Keratinocyte (primary cell): ENCODE measurements at regions not wholly inside any gene's neighbourhood (a gene's known extent, or its start where the extent isn't known, plus 50 kb on each side); places are given as distances from the start of the nearest gene placed in this dataset.

Source experiments
- CTCF ChIP-seq, 3 experiments: IDR thresholded peaks in 1 of 3; conservative IDR thresholded peaks in 1 of 3; optimal IDR thresholded peaks in 1 of 3; 2 replicates in 2 of 3; 3 replicates in 1 of 3; pipeline versions ENCODE3 to v1.5.1; 2011; ENCODE audit warnings: low read length in 3 of 3, mild to moderate bottlenecking in 3 of 3, moderate library complexity in 2 of 3, control low read depth in 1 of 3, inconsistent platforms in 1 of 3; ENCODE audit not compliant: insufficient read depth in 2 of 3; ENCODE audit errors: extremely low read depth in 1 of 3
- EZH2 ChIP-seq: IDR thresholded peaks from one replicate; pipeline ENCODE4 v1.6.1; 2012; ENCODE audit warnings: inconsistent platforms, mild to moderate bottlenecking, low read length, moderate library complexity

DNA sequence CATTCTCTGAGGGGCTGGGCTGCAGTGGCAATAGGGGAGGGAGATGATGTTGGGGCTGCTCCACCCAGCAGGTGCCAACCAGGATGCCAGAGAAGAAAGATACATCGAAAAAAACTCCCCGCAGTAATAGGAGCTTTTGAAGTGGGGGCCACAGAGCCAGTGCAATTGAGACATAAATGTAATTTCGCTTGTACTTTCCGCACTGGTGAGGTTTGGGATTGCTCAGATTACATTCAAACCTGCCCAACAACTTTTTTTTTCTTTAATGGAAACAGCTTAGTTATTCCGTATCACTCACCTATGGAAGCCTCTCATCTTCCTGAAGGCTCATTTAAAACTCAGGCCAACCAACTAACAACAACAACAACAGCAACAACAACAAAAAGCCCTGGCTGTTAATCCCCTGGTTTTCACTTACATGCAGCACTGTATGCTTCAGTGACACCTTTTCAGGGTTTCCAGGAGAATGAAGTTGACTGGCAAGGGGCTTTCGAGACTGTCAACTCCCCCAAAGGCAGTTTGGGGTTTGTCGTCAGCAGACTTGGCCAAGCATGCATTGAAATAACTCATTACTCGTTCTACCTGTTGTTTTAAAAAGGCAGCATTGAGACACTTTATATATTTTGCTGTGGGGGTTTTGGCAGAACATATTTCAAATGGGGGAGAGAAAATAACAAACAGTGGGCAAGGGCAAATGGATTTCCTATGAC, 163.8 kb downstream of the EBLN2 start:
- TF ChIP-seq CTCF (optimal IDR thresholded peaks at IDR 0.05 in 1 of 3, IDR thresholded peaks at IDR 0.05 in 1 of 3, conservative IDR thresholded peaks at IDR 0.05 in 1 of 3; ENCODE audit: extremely low read depth in 1 of 3, insufficient read depth in 2 of 3, low read length in 3 of 3) = no peak
- no peak for TF ChIP-seq EZH2
